ENCODE measurements at regions not wholly inside any gene's neighbourhood (a gene's known extent, or its start where the extent isn't known, plus 50 kb on each side); places are given as distances from the start of the nearest gene placed in this dataset.

DNA sequence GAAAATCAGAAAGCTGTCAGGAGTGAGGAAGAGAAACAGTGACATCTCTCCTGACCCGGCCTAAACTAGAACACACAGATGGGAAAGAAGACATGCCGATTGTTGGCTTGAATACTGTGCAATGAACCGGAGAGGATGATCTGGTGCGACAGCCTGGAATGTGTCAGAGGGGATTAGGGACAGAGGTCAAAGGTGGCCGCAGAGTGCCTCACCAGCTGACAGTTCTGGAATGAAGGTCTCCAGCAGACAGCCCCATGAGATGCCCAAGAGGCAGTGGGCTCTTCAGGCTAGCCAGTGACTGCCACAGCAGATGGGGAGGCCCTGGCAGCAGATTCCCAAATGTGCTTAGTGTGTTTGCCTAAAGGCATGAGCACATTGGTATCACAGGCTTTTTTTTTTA is 623.2 kb downstream of the CDH8 start:
- no peak for DNase-seq (ENCODE audit: low read depth)
- no peak overlapping the region for H3K4me3 ChIP-seq (ENCODE audit: low read length)
- TF ChIP-seq, protein P1, sequence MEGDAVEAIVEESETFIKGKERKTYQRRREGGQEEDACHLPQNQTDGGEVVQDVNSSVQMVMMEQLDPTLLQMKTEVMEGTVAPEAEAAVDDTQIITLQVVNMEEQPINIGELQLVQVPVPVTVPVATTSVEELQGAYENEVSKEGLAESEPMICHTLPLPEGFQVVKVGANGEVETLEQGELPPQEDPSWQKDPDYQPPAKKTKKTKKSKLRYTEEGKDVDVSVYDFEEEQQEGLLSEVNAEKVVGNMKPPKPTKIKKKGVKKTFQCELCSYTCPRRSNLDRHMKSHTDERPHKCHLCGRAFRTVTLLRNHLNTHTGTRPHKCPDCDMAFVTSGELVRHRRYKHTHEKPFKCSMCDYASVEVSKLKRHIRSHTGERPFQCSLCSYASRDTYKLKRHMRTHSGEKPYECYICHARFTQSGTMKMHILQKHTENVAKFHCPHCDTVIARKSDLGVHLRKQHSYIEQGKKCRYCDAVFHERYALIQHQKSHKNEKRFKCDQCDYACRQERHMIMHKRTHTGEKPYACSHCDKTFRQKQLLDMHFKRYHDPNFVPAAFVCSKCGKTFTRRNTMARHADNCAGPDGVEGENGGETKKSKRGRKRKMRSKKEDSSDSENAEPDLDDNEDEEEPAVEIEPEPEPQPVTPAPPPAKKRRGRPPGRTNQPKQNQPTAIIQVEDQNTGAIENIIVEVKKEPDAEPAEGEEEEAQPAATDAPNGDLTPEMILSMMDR (conservative IDR thresholded peaks at IDR 0.05; ENCODE audit: low read depth, low read length) = no peak

DNA sequence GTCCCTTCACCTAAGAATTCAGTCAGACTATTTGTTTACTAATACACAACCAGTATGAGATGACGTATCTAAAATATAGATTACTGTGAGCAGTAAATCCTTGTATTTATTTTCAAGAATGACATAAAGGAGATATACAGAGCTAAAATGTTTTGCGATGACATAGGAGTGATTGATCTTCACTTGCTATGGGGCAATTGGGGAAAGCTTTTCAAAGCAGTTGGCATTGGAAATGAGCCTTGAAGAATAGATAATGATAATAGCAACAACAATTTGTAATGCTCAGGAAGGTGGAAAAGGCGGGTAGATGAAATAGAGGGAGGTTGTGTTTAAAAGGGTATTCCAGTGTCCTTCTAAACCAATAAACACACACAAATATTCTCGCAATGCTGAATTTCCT is 623.7 kb downstream of the CDH8 start:
- TF ChIP-seq, protein P1 (conservative IDR thresholded peaks at IDR 0.05; ENCODE audit: low read depth, low read length) = no peak
- DNase-seq (ENCODE audit: low read depth) = no peak
- no peak overlapping the region for H3K4me3 ChIP-seq (ENCODE audit: low read length)

GRCh38 chr16:61409604-61410003 is 626.6 kb downstream of the CDH8 start:
- TF ChIP-seq, protein P1 (conservative IDR thresholded peaks at IDR 0.05; ENCODE audit: low read depth, low read length) = no peak
- no peak for DNase-seq (ENCODE audit: low read depth)
- H3K4me3 ChIP-seq (ENCODE audit: low read length) = no peak overlapping the region

DNA sequence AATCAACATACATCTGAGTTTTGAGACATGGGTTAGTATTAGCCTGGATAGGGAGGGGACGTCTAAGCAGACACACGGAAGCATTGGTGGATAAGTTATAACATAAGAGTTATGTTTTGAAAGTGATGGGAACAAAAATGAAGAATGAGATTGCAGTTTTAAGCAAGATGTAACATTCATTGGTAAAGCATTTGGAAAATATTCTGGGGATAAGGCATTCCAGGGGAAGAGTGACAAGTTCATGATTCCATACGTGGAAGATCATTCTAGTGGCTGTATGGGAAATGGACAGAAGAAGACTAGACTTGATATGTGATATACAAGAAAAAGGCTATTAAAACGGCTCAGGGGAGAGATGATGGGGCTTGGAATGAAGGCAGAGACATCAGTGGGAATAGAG is 632.9 kb downstream of the CDH8 start:
- TF ChIP-seq, protein P1 (conservative IDR thresholded peaks at IDR 0.05; ENCODE audit: low read depth, low read length) = no peak
- H3K4me3 ChIP-seq (ENCODE audit: low read length) = no peak overlapping the region
- DNase-seq (ENCODE audit: low read depth) = no peak

DNA sequence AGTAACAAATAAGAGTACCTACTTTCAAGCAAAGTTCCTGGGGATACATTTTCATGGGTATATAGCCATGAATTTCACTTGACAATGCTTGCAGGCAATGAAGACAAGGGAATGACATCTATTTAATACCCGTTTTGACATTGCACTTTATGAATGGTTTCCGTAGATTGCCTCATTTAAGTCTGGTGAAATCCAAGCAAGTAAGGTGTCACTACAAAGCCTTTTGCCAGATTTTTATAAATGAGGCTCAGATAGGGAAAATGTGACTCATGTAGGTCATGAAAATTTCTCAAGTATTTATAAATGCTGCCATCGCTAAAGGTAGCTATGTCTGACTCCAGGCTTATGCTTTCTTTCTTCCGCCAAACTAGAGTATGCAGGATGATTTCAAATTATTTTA is 644.3 kb downstream of the CDH8 start:
- DNase-seq (ENCODE audit: low read depth) = no peak
- TF ChIP-seq, protein P1 (conservative IDR thresholded peaks at IDR 0.05; ENCODE audit: low read depth, low read length) = no peak
- H3K4me3 ChIP-seq (ENCODE audit: low read length) = no peak overlapping the region

DNA sequence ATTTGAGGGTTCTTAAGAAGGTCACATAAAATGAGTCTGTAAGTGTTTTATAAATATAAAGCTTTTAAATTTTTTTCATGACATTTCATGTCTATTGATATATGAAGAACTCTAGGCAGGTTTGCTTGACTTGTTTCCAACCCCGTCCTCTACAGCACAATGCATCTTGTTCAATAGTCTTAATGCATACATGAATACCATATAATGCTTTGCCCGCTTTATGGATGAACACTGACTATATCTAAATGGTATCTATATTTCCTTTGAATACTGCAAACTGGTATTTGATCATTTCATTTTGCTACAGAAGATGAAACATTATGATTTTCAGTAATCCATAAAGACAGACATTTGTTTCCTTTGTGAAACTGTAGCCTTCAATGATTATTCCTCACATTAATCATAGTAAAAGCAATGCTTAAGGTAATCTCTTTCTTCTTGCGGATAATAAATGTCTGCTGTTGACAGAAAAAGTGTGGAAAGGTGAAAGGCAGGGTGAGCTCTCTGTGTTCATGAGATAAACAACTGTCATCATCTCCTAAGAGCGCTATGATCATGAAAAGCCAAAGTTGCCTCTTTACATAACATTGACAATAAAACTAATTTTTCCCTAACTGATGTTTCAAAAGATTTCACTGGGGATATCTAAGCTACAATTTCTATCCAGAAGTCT is 645.1 kb downstream of the CDH8 start:
- DNase-seq (ENCODE audit: low read depth) = no peak
- TF ChIP-seq, protein P1 (conservative IDR thresholded peaks at IDR 0.05; ENCODE audit: low read depth, low read length) = no peak
- H3K4me3 ChIP-seq (ENCODE audit: low read length) = no peak overlapping the region

DNA sequence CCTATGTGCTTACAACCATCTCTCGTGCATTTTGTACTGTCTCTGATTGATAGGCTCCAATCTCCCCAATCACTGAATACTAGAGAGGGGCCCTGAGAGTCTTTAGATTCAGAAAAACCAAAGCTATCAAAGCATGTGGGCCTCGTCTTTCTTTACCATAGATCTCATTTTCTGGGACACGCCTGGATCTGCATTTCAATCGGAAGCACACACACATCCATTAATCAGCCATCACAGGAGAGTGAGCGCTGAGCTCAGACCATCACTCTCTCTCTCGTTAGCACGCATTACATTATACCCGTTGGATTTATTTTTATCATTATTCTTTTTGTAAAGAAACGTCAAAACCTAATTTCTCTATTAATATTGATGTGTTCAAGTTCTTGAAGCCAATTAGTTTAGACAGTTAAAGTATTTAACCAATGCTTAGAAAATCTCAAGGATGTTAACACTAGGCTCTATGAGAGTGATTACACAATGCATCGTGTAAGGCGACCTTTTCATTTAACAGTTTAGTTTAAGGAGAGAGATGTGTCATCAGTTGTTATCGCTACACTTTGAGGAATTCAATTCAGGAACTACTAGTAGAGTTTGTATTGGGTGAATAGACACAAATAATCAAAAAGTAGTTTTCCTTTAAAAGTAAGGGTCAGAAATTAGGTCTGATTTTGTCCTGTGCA is 650.7 kb downstream of the CDH8 start:
- TF ChIP-seq, protein P1 (conservative IDR thresholded peaks at IDR 0.05; ENCODE audit: low read depth, low read length) = no peak
- no peak for DNase-seq (ENCODE audit: low read depth)
- no peak overlapping the region for H3K4me3 ChIP-seq (ENCODE audit: low read length)
